Smooth muscle cell (in vitro differentiated cells): ENCODE measurements at regions not wholly inside any gene's neighbourhood (a gene's known extent, or its start where the extent isn't known, plus 50 kb on each side); places are given as distances from the start of the nearest gene placed in this dataset.
"Not testable (repeated sequence)": the region's sequence is repeated elsewhere in the genome, so short reads cannot be mapped to it uniquely, and the experiment has no call there.

ENCODE experiments used
- DNase-seq: peaks from one replicate; lab custom pipeline; 2025; ENCODE audit not compliant: unreplicated experiment; lab: John Stamatoyannopoulos, UW
- H2AFZ ChIP-seq: fragments of 200-600 bp; sonication (generic); 2 replicates; pipeline ENCODE4 v1.6.0; 2016; ENCODE audit warnings: antibody characterized with exemption, low read depth, mild to moderate bottlenecking
- H3F3A ChIP-seq: fragments of 200-600 bp; sonication (generic); 2 replicates; pipeline ENCODE4 v1.6.0; 2017; ENCODE audit warnings: antibody characterized with exemption, low read depth
- H3K27ac ChIP-seq: fragments of 200-600 bp; sonication (generic); 2 replicates; pipeline ENCODE4 v1.5.1; 2016; ENCODE audit warnings: low read depth, mild to moderate bottlenecking
- H3K27me3 ChIP-seq: fragments of 200-600 bp; sonication (generic); 2 replicates; pipeline ENCODE4 v1.6.1; 2016; ENCODE audit warnings: low read depth, mild to moderate bottlenecking
- H3K36me3 ChIP-seq: fragments of 200-600 bp; sonication (generic); 2 replicates; pipeline ENCODE4 v1.5.1; 2016; ENCODE audit warnings: low read depth
- H3K4me1 ChIP-seq: fragments of 200-600 bp; sonication (generic); 2 replicates; pipeline ENCODE4 v1.5.1; 2016; ENCODE audit warnings: low read depth
- H3K4me2 ChIP-seq: fragments of 200-600 bp; sonication (generic); 2 replicates; pipeline ENCODE4 v1.6.0; 2016; ENCODE audit warnings: mild to moderate bottlenecking
- H3K4me3 ChIP-seq: fragments of 200-600 bp; sonication (generic); 2 replicates; pipeline ENCODE4 v1.5.1; 2016; ENCODE audit warnings: mild to moderate bottlenecking
- H3K79me2 ChIP-seq: fragments of 200-600 bp; sonication (generic); 2 replicates; pipeline ENCODE4 v1.6.0; 2016; ENCODE audit warnings: low read depth, mild to moderate bottlenecking
- H3K9ac ChIP-seq: fragments of 200-600 bp; sonication (generic); 2 replicates; pipeline ENCODE4 v1.6.0; 2016; ENCODE audit warnings: low read depth
- H3K9me3 ChIP-seq: fragments of 200-600 bp; sonication (generic); replicated peaks from 2 replicates; pipeline ENCODE4 v1.5.1; 2016; ENCODE audit warnings: low read depth
- H4K20me1 ChIP-seq: fragments of 200-600 bp; sonication (generic); 2 replicates; pipeline ENCODE4 v1.6.0; 2016; ENCODE audit warnings: low read depth
- CTCF ChIP-seq: fragments of 200-600 bp; sonication (generic); IDR thresholded peaks from 2 replicates; pipeline ENCODE4 v1.5.1; 2017; ENCODE audit warnings: borderline replicate concordance, mild to moderate bottlenecking, antibody characterized with exemption; ENCODE audit not compliant: insufficient read depth, poor library complexity, severe bottlenecking
- WGBS: methylation state at CpG from one replicate; pipeline ENCODE4 v1.1.7; 2016; ENCODE audit warnings: low lambda C conversion rate; 5-methylcytosine and 5-hydroxymethylcytosine counted together

GRCh38 chr11:13137844-13138301, 128.8 kb downstream of the RASSF10 start:
- no peak overlapping the region for H3K4me3 ChIP-seq
- no peak for DNase-seq
- no peaks in the 10 kb centered on the region for H3K9me3 ChIP-seq
- H3K4me2 ChIP-seq = no peak overlapping the region
- H4K20me1 ChIP-seq = no peaks in the 10 kb centered on the region
- no peak overlapping the region for H2AFZ ChIP-seq
- no peaks in the 10 kb centered on the region for H3K79me2 ChIP-seq
- no peak overlapping the region for H3K27ac ChIP-seq
- H3K27me3 ChIP-seq = no peaks in the 10 kb centered on the region
- no peak overlapping the region for H3K9ac ChIP-seq
- no peak for TF ChIP-seq CTCF
- H3K4me1 ChIP-seq = peaks cover 32% of the 10 kb centered on the region
- H3F3A ChIP-seq = no peaks in the 10 kb centered on the region
- H3K36me3 ChIP-seq = no peaks in the 10 kb centered on the region
- WGBS = 85% methylated on average over 1 of the region's 1 CpG

GRCh38 chr11:13139085-13139484, 130.0 kb downstream of the RASSF10 start:
- DNase-seq, H3K9ac ChIP-seq, H3K79me2 ChIP-seq, H3K4me2 ChIP-seq, H3K9me3 ChIP-seq, H3K4me3 ChIP-seq, H2AFZ ChIP-seq, H3F3A ChIP-seq, H3K27ac ChIP-seq, H3K27me3 ChIP-seq, H3K36me3 ChIP-seq, H4K20me1 ChIP-seq: not testable (repeated sequence)
- WGBS = 94% methylated on average over 1 of the region's 1 CpG
- H3K4me1 ChIP-seq = peaks cover 26% of the 10 kb centered on the region

- Histone ChIP-seq H2AFZ (no peak overlapping the region), H3K27me3 (no peaks in the 10 kb centered on the region), H3K27ac (peak overlapping the region; percentile 75), H3F3A (no peaks in the 10 kb centered on the region), H3K9me3 (no peaks in the 10 kb centered on the region), H3K9ac (peak overlapping the region; percentile 19), H3K36me3 (no peaks in the 10 kb centered on the region), H4K20me1 (no peaks in the 10 kb centered on the region), H3K4me1 (peaks cover 15% of the 10 kb centered on the region), H3K79me2 (no peaks in the 10 kb centered on the region), H3K4me2 (peak overlapping the region; percentile 0), H3K4me3 (no peak overlapping the region)
- no peak for TF ChIP-seq CTCF
- 43% methylated on average over 7 of the region's 7 CpGs for WGBS
- no peak for DNase-seq
Measured at GRCh38 chr11:13140028-13140870, 131.1 kb downstream of the RASSF10 start.

GRCh38 chr11:13140873-13141655, 131.9 kb downstream of the RASSF10 start:
- Histone ChIP-seq H4K20me1 (no peaks in the 10 kb centered on the region), H3K27me3 (no peaks in the 10 kb centered on the region), H3K27ac (peak overlapping the region; percentile 75), H3K9ac (no peak overlapping the region), H3K4me1 (peaks cover 7% of the 10 kb centered on the region), H3F3A (no peaks in the 10 kb centered on the region), H3K79me2 (no peaks in the 10 kb centered on the region), H3K4me2 (peak overlapping the region; percentile 0), H2AFZ (no peak overlapping the region), H3K9me3 (no peaks in the 10 kb centered on the region), H3K4me3 (no peak overlapping the region), H3K36me3 (no peaks in the 10 kb centered on the region)
- DNase-seq = no peak
- TF ChIP-seq CTCF = no peak
- 73% methylated on average over 10 of the region's 10 CpGs for WGBS
